Breast epithelium (tissue), 4 donors: ENCODE measurements at regions not wholly inside any gene's neighbourhood (a gene's known extent, or its start where the extent isn't known, plus 50 kb on each side); places are given as distances from the start of the nearest gene placed in this dataset.
"Not testable (repeated sequence)": the region's sequence is repeated elsewhere in the genome, so short reads cannot be mapped to it uniquely, and the experiment has no call there.

Experiments used
- DNase-seq, 2 donors: peaks; one replicate each; pipeline ENCODE4 v3.0.0-alpha.2; 2019; ENCODE audit warnings: low spot score in 2 of 2
- H3K27ac ChIP-seq, 2 donors: fragments of 200-600 bp; sonication (generic) in 1 of 2; one replicate each; pipeline ENCODE4 v1.5.1; 2016 to 2019; ENCODE audit warnings: mild to moderate bottlenecking in 1 of 2
- H3K27me3 ChIP-seq, 2 donors: fragments of 200-600 bp; sonication (generic) in 1 of 2; one replicate each; pipeline versions ENCODE4 v1.5.1 to v1.6.0; 2017 to 2019; ENCODE audit warnings: control low read depth in 1 of 2, mild to moderate bottlenecking in 1 of 2
- H3K36me3 ChIP-seq: fragments of 200-600 bp; one replicate; pipeline ENCODE4 v1.5.1; 2019
- H3K4me1 ChIP-seq, 2 donors: fragments of 200-600 bp; sonication (generic); one replicate each; pipeline ENCODE4 v1.5.1; 2016 to 2019; ENCODE audit warnings: control low read depth in 1 of 2
- H3K4me3 ChIP-seq, 3 donors: fragments of 200-600 bp; sonication (generic); 1 replicate in 2 of 3; 2 replicates in 1 of 3; pipeline ENCODE4 v1.5.1; 2016 to 2019; ENCODE audit warnings: mild to moderate bottlenecking in 3 of 3, moderate library complexity in 2 of 3
- H3K9me3 ChIP-seq, 2 donors: fragments of 200-600 bp; sonication (generic) in 1 of 2; one replicate each; pipeline ENCODE4 v1.5.1; 2016 to 2019; ENCODE audit warnings: control low read depth in 1 of 2
- CTCF ChIP-seq, 3 donors: fragments of 450-650 bp; IDR thresholded peaks; one replicate each; pipeline ENCODE4 v1.5.1; 2016 to 2017; ENCODE audit warnings: antibody characterized with exemption in 3 of 3, mild to moderate bottlenecking in 3 of 3, moderate library complexity in 3 of 3
- POLR2A ChIP-seq: fragments of 450-650 bp; IDR thresholded peaks from one replicate; pipeline ENCODE4 v1.6.1; 2016; ENCODE audit warnings: antibody characterized with exemption, mild to moderate bottlenecking, moderate library complexity
- POLR2AphosphoS5 ChIP-seq, 3 donors: sonication (generic); formaldehyde crosslinking; IDR thresholded peaks; one replicate each; pipeline ENCODE4 v1.6.1; 2017; ENCODE audit warnings: antibody characterized with exemption in 3 of 3
- intact Hi-C: fragments of 100-400 bp; cut with DNase I; formaldehyde crosslinking; loops from one replicate; pipeline ENCODE4 v1.15.1; 2023; ENCODE audit warnings: low total_unique reads

GRCh38 chr2:128597121-128597762 is 278.6 kb upstream of the HS6ST1 start:
- Histone ChIP-seq H3K4me3 (no peak overlapping the region), H3K27ac (no peak overlapping the region), H3K36me3 (no peaks in the 10 kb centered on the region), H3K9me3 (no peaks in the 10 kb centered on the region), H3K27me3 (no peaks in the 10 kb centered on the region), H3K4me1 (no peaks in the 10 kb centered on the region)
- intact Hi-C loops: no loop called here
- DNase-seq: no peak
- TF ChIP-seq POLR2A (no peak), POLR2AphosphoS5 (IDR thresholded peaks at IDR 0.05) (no peak), CTCF (IDR thresholded peaks at IDR 0.05) (no peak)

GRCh38 chr2:128598260-128598659 is 279.6 kb upstream of the HS6ST1 start:
- DNase-seq, H3K4me3 ChIP-seq, H3K36me3 ChIP-seq, H3K9me3 ChIP-seq, H3K27me3 ChIP-seq, H3K27ac ChIP-seq, H3K4me1 ChIP-seq, intact Hi-C loops: not testable (repeated sequence)

GRCh38 chr2:128598862-128599441 is 280.3 kb upstream of the HS6ST1 start:
- H3K4me1 ChIP-seq: no peaks in the 10 kb centered on the region
- no peaks in the 10 kb centered on the region for H3K36me3 ChIP-seq
- no peak overlapping the region for H3K4me3 ChIP-seq
- no peak overlapping the region for H3K27ac ChIP-seq
- H3K27me3 ChIP-seq: no peaks in the 10 kb centered on the region
- no peak for DNase-seq
- TF ChIP-seq POLR2A: no peak
- no peak for TF ChIP-seq CTCF (IDR thresholded peaks at IDR 0.05)
- H3K9me3 ChIP-seq: no peaks in the 10 kb centered on the region
- intact Hi-C loops: no loop called here

GRCh38 chr2:128599700-128600099 is 281.0 kb upstream of the HS6ST1 start:
- Histone ChIP-seq H3K27me3 (no peaks in the 10 kb centered on the region), H3K36me3 (no peaks in the 10 kb centered on the region), H3K27ac (no peak overlapping the region), H3K4me3 (no peak overlapping the region), H3K9me3 (no peaks in the 10 kb centered on the region), H3K4me1 (no peaks in the 10 kb centered on the region)
- no peak for TF ChIP-seq POLR2AphosphoS5 (IDR thresholded peaks at IDR 0.05)
- no peak for TF ChIP-seq POLR2A
- no peak for TF ChIP-seq CTCF (IDR thresholded peaks at IDR 0.05)
- DNase-seq: no peak
- intact Hi-C loops: no loop called here

GRCh38 chr2:128600581-128601297 is 282.1 kb upstream of the HS6ST1 start:
- Histone ChIP-seq H3K27me3 (no peaks in the 10 kb centered on the region), H3K27ac (no peak overlapping the region), H3K4me1 (no peaks in the 10 kb centered on the region), H3K9me3 (no peaks in the 10 kb centered on the region), H3K36me3 (no peaks in the 10 kb centered on the region), H3K4me3 (no peak overlapping the region)
- TF ChIP-seq CTCF (IDR thresholded peaks at IDR 0.05): no peak
- no peak for TF ChIP-seq POLR2AphosphoS5 (IDR thresholded peaks at IDR 0.05)
- no peak for DNase-seq
- intact Hi-C loops: no loop called here
